Activated CD4-positive, alpha-beta T cell treated with anti-CD3 and anti-CD28 coated beads for 48 hours (primary cell): ENCODE measurements at regions not wholly inside any gene's neighbourhood (a gene's known extent, or its start where the extent isn't known, plus 50 kb on each side); places are given as distances from the start of the nearest gene placed in this dataset.

ENCODE experiments used
- DNase-seq: peaks from one replicate; pipeline ENCODE4 v3.0.0-alpha.2; 2020

DNA sequence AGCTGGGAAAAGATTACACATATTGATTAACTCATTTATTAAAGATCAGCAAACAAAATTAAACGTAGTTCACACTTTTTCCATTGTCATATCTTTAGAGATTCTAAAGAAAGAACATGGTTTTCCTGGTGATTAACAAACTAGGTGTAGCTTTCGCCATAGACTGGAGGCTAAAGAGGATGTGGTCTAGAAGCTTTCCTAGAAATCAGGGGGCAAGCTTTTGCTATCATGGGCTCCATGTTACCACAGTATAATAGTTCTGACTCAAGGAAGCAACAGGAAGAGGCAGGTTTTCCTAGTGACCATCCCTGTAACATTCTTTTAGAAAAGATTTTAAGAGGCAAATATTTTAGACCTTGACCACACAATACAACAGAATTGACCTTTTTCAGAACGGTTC is 232.7 kb downstream of the METTL4 start:
- no peak for DNase-seq

DNA sequence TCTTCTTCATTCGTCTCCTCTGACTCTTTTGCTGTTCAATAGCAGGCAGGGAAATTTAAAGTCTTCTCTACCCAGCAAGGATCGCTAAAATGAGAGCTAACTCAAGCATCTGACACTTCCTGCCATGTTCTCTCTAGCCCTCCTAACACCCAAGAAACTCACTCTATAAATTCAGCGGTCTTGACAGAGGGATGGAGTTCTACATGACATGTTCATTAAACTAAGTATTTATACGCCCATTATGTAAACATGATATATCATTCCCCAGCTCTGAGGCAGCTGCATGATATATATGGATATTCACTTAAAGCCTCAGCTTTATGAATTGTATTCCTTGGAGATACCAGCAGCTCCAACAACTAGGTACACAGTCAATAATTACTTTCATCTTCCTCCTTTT is 231.0 kb downstream of the METTL4 start:
- DNase-seq: no peak

GRCh38 chr18:2348003-2348402 is 223.3 kb downstream of the METTL4 start:
- no peak for DNase-seq

GRCh38 chr18:2351126-2351850 is 220.0 kb downstream of the METTL4 start:
- no peak for DNase-seq

GRCh38 chr18:2354292-2354691 is 217.0 kb downstream of the METTL4 start:
- DNase-seq: no peak

DNA sequence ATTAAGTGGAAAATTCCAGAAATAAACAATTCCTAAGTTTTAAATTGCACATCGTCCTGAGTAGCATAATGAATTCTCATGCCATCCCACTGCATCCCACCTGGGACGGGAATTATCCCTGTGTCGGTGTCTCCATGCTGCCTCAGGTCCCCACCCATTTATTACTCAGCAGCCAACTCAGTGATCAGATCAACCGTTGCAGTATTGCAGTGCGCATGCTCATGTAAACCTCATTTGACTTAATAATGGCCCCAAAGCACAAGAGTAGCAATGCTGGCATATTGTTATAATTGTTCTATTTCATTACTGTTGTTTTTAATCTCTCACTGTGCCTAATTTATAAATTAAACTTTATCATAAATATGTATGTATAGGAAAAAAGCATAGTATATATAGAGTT is 214.4 kb downstream of the METTL4 start:
- no peak for DNase-seq

DNA sequence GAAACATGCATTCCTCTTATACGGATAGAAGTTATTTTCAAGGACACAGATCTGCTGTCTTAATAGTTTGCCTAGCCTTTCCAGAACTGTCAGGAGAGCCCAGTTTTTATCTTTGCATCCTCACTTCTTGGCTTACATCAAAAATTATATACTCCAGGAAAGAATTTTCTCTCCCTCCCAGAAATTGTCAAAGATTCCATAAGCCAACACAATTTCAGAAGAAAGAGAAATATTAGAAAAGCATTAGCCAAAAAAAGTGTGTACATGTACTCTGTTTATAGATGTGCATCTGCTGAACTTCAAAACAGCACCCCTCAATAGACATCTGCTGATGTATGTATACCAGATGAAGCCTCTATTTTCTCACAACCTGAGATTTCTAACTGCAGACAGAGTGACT is 210.4 kb downstream of the METTL4 start:
- DNase-seq: no peak

GRCh38 chr18:2368102-2368501 is 203.2 kb downstream of the METTL4 start:
- no peak for DNase-seq

- no peak for DNase-seq
Measured at GRCh38 chr18:2376707-2377106, 194.6 kb downstream of the METTL4 start.

DNA sequence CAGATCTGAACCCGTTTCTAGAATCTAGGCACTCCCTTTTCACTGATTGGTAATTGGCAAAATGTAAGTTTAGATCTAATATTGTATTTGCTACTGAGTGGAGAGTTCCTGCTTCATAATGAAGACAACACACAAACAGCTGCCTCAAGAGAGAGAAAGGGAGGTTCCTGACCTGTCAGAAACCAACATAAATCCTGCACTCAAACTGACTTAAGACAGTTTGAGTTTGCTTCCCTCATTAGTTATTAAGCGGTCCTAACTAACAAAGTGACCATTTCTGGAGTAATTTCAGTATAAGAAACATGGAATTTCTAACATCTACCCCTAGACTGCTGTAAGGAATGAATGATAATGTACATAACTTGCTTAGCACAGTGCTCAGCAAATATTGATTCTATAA is 191.2 kb downstream of the METTL4 start:
- no peak for DNase-seq

- no peak for DNase-seq
Measured at GRCh38 chr18:2381539-2381938, 189.8 kb downstream of the METTL4 start.

DNA sequence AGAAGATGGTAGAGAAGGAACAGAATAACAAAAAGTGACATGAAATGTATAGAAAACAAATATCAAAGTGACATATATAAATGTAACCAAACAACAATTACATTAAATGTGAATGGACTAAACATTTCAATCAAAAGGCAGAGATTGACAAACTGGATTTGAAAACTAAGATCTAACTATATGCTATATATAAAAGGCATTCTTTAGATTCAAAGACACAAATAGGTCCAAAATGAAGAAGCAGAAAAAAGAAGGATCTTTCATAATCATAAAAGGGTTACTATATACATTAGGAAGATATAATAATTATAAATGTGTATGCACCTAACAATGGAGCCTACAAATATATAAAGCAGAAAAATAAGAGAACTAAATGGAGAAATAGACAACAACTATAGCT is 183.7 kb downstream of the METTL4 start:
- DNase-seq: no peak

DNA sequence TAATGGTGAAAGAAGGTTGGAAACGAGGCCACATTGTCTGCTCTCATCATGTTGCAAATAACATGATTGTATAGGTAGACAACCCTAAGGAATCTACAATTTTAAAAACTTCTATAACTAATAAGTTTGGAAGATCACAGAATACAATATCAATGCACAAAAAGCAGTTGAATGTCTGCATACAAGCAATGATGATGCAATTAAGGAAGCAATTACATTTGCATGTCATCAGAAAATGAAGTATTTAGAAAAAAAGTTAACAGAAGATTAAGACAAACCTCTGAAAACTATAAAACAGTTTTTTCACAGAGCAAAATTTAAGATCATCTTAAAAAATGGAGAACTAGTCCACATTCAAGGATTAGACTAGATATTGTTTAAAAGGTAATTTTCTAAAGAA is 181.1 kb downstream of the METTL4 start:
- DNase-seq: no peak

GRCh38 chr18:2391470-2391869 is 179.8 kb downstream of the METTL4 start:
- DNase-seq: no peak

GRCh38 chr18:2392446-2392845 is 178.9 kb downstream of the METTL4 start:
- no peak for DNase-seq

- DNase-seq: no peak
Measured at GRCh38 chr18:2394684-2395083, 176.6 kb downstream of the METTL4 start.

- no peak for DNase-seq
Measured at GRCh38 chr18:2395427-2396161, 175.7 kb downstream of the METTL4 start.

GRCh38 chr18:2396162-2396505 is 175.2 kb downstream of the METTL4 start:
- DNase-seq: no peak

GRCh38 chr18:2400701-2401196 is 170.6 kb downstream of the METTL4 start:
- no peak for DNase-seq

- no peak for DNase-seq
Measured at GRCh38 chr18:2402084-2402483, 169.2 kb downstream of the METTL4 start.

DNA sequence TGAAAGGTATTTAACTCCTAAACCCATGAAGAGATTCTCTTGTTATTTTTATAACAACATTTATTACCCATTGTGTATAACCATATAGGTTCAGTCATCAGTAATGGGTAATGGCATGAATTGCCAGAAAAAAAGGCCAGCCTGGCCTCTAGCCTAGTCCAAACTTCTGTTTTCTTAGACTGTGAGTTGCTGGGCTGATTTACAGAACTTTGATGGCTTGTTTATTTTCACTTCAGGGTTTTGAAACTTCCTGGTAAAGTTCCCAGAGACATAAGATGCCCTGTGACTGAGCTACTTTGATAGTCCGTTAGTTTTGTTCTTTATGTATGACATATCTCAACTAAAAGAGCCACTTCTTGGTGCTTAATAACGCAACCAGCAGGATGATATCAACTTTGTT is 164.8 kb downstream of the METTL4 start:
- DNase-seq: no peak

DNA sequence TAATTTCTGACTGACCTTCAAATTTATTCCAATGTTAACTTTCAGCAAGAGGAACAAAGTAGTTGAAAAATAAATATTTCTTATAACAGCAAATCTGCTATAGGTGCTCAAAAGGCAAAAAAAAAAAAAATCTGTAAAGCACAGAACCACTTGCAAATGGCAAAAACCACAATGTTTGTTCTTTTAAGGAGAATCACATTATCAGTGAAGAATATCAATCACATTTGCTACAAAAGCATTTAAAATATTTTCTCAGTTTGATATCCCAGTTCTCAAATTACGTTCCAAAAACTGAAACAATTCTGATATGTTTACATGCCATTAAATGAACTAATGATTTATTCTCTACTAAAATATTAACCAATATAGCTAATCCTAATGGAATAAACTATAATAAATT is 163.3 kb downstream of the METTL4 start:
- DNase-seq: no peak

DNA sequence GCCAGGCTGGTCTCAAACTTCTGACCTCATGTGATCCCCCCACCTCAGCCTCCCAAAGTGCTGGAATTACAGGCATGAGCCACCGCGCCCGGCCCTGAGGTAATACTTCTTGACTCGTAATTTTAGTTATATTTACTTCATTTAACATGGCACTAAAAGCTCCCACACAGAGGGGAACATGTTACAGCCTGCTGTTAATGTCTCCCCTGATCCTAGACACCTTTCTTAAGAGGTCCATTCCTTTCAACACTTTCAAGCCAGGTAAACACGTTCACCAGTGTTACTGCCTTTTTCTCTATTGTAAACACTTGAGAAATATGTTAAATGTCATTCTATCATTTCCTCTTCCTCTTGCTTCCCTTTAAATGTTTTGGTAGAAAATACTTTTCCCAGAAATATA is 161.4 kb downstream of the METTL4 start:
- DNase-seq: no peak

DNA sequence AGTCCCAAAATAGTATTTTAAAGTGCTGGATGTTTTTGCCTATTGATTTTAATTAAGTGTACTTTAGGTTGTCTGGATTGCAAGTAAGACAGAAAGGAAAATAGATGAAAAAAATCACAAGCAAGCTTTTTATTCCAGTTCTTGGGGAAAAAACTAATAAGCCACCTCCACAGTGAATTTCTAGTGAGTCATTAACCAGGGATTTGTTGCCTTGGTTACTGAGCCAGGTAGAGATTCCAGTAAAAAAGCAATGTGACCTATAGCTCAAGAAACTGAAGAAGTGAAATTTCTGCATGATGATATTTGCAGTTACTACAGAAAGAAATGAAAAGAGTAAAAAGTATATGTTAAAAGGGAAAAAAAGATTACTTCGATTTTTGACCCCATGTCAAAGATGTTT is 160.6 kb downstream of the METTL4 start:
- DNase-seq: no peak
